HG02763 (cell line): ENCODE measurements at regions not wholly inside any gene's neighbourhood (a gene's known extent, or its start where the extent isn't known, plus 50 kb on each side); places are given as distances from the start of the nearest gene placed in this dataset.

Experiments used
- ATAC-seq: cut with Tn5 transposase; IDR thresholded peaks from one replicate; pipeline ENCODE4 v1.9.1; 2021; ENCODE audit warnings: mild to moderate bottlenecking, moderate library complexity; ENCODE audit not compliant: unreplicated experiment

GRCh38 chr3:177824190-177824786 lies 627.0 kb upstream of the TBL1XR1 start:
- no peak for ATAC-seq

GRCh38 chr3:177824841-177825240 lies 627.6 kb upstream of the TBL1XR1 start:
- no peak for ATAC-seq

GRCh38 chr3:177826253-177826652 lies 629.0 kb upstream of the TBL1XR1 start:
- ATAC-seq = no peak

- ATAC-seq = no peak
Measured at GRCh38 chr3:177827511-177828207, 630.4 kb upstream of the TBL1XR1 start.

GRCh38 chr3:177828208-177828565 lies 630.9 kb upstream of the TBL1XR1 start:
- ATAC-seq = no peak

- ATAC-seq = no peak
Measured at GRCh38 chr3:177830411-177830849, 633.1 kb upstream of the TBL1XR1 start.

- ATAC-seq = no peak
Measured at GRCh38 chr3:177831361-177831760, 634.1 kb upstream of the TBL1XR1 start.

GRCh38 chr3:177832880-177833279 lies 635.6 kb upstream of the TBL1XR1 start:
- no peak for ATAC-seq

GRCh38 chr3:177833332-177833731 lies 636.0 kb upstream of the TBL1XR1 start:
- ATAC-seq = no peak

- no peak for ATAC-seq
Measured at GRCh38 chr3:177835008-177835407, 637.7 kb upstream of the TBL1XR1 start.

GRCh38 chr3:177835917-177836316 lies 638.6 kb upstream of the TBL1XR1 start:
- no peak for ATAC-seq

GRCh38 chr3:177836671-177837070 lies 639.4 kb upstream of the TBL1XR1 start:
- ATAC-seq = no peak

GRCh38 chr3:177837951-177838655 lies 640.8 kb upstream of the TBL1XR1 start:
- no peak for ATAC-seq

- no peak for ATAC-seq
Measured at GRCh38 chr3:177838766-177839350, 641.6 kb upstream of the TBL1XR1 start.

GRCh38 chr3:177842302-177842701 lies 645.0 kb upstream of the TBL1XR1 start:
- no peak for ATAC-seq

GRCh38 chr3:177842743-177843734 lies 645.8 kb upstream of the TBL1XR1 start:
- no peak for ATAC-seq

- no peak for ATAC-seq
Measured at GRCh38 chr3:177852001-177852807, 654.9 kb upstream of the TBL1XR1 start.

GRCh38 chr3:177855021-177855420 lies 657.7 kb upstream of the TBL1XR1 start:
- no peak for ATAC-seq

GRCh38 chr3:177860184-177860583 lies 662.9 kb upstream of the TBL1XR1 start:
- ATAC-seq = no peak
